ENCODE measurements at regions not wholly inside any gene's neighbourhood (a gene's known extent, or its start where the extent isn't known, plus 50 kb on each side); places are given as distances from the start of the nearest gene placed in this dataset.

GRCh38 chr1:241411776-241412338 lies 54.9 kb upstream of the RGS7 start:
- Histone ChIP-seq H3K4me3 (no peak overlapping the region), H3K27ac (no peak overlapping the region), H3K36me3 (replicated peaks in 1 of 2; ENCODE audit: insufficient read depth in 1 of 2, low read depth in 2 of 2) (no peaks in the 10 kb centered on the region), H3K4me1 (no peaks in the 10 kb centered on the region), H3K9me3 (no peaks in the 10 kb centered on the region), H3K27me3 (no peaks in the 10 kb centered on the region)
- intact Hi-C loops (cut with DNase I) = no loop called here
- TF ChIP-seq CTCF (IDR thresholded peaks at IDR 0.05) (no peak), POLR2A (IDR thresholded peaks at IDR 0.05) (no peak)
- no peak for ATAC-seq
- WGBS, 2 donors = 63 to 78% methylated on average over 6 of the region's 6 CpGs
- no peak for DNase-seq

- intact Hi-C loops (cut with DNase I) = no loop called here
- 52 to 55% methylated on average over 7 of the region's 7 CpGs for WGBS, 2 donors
- Histone ChIP-seq H3K9me3 (no peaks in the 10 kb centered on the region), H3K27me3 (no peaks in the 10 kb centered on the region), H3K4me1 (no peaks in the 10 kb centered on the region), H3K4me3 (no peak overlapping the region), H3K36me3 (replicated peaks in 1 of 2; ENCODE audit: insufficient read depth in 1 of 2, low read depth in 2 of 2) (no peaks in the 10 kb centered on the region), H3K27ac (no peak overlapping the region)
- DNase-seq (no peak), ATAC-seq (no peak)
- TF ChIP-seq POLR2A (IDR thresholded peaks at IDR 0.05) = no peak
- TF ChIP-seq CTCF (IDR thresholded peaks at IDR 0.05) = no peak
Measured at GRCh38 chr1:241411056-241411775, 54.2 kb upstream of the RGS7 start.

- 36 to 42% methylated on average over 3 of the region's 3 CpGs for WGBS, 2 donors
- H3K27me3 ChIP-seq = peaks cover 0 to 5% of the 10 kb centered on the region in 2 donors
- H3K4me3 ChIP-seq = no peak overlapping the region
- DNase-seq (no peak), ATAC-seq (no peak)
- H3K4me1 ChIP-seq = no peaks in the 10 kb centered on the region
- no peak overlapping the region for H3K27ac ChIP-seq
- no peak for TF ChIP-seq POLR2A (IDR thresholded peaks at IDR 0.05)
- TF ChIP-seq CTCF (IDR thresholded peaks at IDR 0.05) = no peak
- intact Hi-C loops (cut with DNase I) = no loop called here
- no peaks in the 10 kb centered on the region for H3K9me3 ChIP-seq
- H3K36me3 ChIP-seq (replicated peaks in 1 of 2; ENCODE audit: insufficient read depth in 1 of 2, low read depth in 2 of 2) = no peaks in the 10 kb centered on the region
Measured at GRCh38 chr1:241408170-241408569, 51.2 kb upstream of the RGS7 start.
